RPMI8226 (cell line): ENCODE measurements at regions not wholly inside any gene's neighbourhood (a gene's known extent, or its start where the extent isn't known, plus 50 kb on each side); places are given as distances from the start of the nearest gene placed in this dataset.
A peak's percentile ranks its signal among the peaks of the same experiment; 100 is the strongest.

ENCODE experiments used
- DNase-seq: peaks from one replicate; pipeline ENCODE4 v3.0.0-alpha.2; 2015

GRCh38 chr12:30827101-30828066 is 72.6 kb upstream of the CAPRIN2 start:
- DNase-seq, result no peak

- DNase-seq, result no peak
These were observed 71.5 kb upstream of the CAPRIN2 start for GRCh38 chr12:30826276-30826675.

DNA sequence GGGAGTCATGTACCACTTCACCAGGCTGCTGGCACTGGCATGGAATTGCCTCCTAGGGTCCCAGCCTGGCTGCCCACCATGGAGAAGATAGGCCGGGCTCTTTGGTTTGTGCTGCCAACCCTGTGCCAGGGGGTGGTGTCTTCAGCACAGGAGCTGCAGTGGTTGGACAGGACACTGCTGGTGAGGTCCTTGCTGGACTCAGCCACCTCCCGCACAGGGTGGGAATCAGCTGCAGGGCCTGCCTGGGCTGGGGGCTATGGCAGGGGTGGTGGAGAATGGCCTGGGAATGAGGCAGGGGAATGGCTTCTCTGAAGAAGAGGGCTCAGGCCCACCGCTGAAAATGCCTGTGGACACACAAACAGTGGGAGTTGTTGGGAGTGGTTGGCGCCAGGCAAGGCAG is 70.6 kb upstream of the CAPRIN2 start:
- DNase-seq, result no peak

DNA sequence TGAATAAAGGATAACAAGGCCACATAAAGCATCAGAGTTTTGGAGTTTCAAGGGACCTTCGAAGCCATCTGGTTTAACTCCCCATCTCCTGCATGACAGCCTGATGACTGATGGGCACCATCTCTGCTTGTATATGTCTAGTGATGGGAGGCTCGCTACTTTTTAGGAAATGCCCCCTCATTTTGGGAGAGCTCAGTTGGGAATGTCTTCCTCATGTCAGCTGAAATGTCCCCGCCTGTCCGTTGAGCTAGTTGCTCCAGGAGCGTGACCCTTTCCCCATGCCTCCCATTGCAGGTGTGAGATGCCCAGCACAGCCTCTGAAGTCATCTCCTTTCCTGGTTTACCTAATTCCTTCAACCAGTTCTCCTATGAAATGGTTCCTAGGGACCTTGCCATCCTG is 69.6 kb upstream of the CAPRIN2 start:
- no peak for DNase-seq

DNA sequence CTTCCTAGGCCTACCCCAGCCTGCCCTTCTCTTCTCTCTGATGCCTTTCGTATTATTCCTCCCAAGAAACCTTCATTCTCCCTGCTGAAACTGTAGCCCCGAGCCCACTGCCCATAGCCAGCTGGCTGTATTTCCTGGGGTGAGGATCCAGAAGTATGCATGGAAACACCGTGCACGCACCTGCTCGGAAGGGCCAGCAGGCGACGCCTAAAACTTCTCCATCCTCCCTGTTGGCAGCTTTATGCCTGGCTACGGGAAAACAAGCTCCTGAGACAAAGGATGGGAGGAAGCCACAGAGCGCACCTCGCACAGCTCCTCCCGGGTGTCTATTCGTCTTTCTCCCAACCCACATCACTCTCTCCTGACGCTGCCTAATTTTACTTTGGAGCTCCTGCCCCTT is 69.0 kb upstream of the CAPRIN2 start:
- no peak for DNase-seq

GRCh38 chr12:30823156-30823699 is 68.5 kb upstream of the CAPRIN2 start:
- no peak for DNase-seq

DNA sequence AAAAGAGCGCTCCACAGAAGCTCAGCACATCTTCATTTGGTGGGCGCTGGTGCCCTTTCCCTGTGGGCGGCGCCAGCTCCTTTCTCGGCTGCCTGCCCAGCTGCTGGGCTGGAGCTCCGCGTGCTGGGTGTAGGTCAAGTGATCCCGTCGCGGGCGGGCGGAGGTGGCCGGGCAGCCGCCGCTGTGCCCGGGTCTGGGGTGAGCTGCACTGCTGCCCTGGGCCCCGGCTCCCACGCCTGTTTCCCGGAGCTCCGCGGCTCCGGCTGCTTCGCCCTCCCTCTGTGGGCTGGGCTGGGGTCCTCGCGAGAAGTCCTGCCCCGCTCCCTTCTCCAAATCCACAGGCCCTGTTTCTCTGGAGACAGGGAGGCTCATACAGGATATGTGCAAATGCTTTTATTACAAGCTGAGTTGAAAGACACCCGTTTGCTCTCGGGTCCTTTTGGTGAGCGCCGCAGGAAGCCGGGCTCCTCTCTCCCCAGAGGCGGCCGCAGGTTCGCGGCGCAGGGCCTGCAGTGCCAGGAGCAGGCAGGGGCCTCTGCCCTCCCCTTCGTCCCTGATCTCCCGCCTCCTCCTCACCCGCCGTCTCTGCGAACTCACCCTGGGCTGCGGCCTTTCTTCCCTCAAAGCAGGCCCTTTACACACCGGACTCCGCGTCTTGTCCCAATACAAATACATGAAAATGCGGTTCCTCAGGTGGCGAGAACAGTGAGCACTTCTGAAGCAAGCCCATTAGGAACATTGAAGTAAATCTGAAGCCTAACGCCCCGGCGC is 67.8 kb upstream of the CAPRIN2 start:
- peak; percentile 75 for DNase-seq

DNA sequence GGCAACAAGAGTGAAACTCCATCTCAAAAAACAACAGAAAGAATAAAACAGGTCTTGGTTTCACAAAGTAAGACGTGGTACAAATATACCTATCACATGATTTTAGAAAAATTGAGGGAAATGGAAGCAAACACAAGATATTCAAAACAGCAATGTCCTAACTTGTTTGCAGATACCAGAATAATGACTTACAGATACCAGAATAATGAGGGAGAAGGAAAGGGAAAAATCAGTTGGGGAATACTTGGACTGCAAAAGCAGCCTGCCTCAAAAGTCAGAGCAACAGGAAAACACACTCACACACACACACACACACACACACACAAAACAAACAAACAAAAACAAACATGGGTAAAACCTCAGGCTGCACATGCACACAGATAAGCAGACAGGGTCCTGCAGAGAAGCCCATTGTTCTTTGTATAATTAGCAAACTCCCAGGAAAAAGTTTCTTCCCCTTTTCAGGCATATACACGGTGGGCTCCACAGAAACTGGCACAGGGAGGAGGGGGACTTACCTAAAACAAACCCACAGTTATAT is 65.7 kb upstream of the CAPRIN2 start:
- DNase-seq, result no peak

- DNase-seq, result no peak
These were observed 63.8 kb upstream of the CAPRIN2 start for GRCh38 chr12:30818562-30818961.

DNA sequence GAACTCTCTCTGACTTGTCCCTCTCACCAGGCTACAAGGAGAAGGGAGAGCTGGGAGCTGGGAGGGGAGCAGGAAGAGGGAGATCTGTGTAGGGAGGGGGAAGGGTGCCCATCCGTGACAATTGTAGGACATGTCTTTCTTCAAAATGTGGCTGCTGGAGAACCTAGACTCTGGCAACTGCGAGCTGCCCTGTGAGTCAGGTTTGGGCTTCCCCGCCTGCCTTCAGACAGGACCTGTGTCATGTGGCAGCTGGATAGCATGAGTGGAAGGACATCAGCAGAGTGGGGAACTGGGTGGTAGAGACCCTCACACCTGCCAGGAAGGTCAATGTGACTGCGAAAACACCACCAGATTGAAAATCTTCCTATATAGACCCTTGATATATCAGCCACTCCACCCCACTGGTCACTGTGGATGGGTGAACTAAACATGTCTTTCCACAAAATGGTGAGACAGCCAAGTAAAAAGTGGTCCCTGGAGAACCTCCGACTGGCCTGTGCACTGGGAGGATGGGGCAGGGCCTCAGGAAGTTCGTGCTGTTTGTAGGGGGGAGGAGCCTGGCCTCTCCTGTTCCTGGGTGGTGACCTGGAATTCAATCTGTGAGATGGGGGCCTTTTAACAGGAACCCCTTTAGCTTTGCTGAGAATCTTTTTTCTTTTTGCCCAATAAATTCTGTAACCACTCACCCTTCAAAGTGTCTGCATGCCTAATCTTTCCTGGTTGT is 62.2 kb upstream of the CAPRIN2 start:
- no peak for DNase-seq

GRCh38 chr12:30814295-30814655 is 59.5 kb upstream of the CAPRIN2 start:
- DNase-seq, result no peak

DNA sequence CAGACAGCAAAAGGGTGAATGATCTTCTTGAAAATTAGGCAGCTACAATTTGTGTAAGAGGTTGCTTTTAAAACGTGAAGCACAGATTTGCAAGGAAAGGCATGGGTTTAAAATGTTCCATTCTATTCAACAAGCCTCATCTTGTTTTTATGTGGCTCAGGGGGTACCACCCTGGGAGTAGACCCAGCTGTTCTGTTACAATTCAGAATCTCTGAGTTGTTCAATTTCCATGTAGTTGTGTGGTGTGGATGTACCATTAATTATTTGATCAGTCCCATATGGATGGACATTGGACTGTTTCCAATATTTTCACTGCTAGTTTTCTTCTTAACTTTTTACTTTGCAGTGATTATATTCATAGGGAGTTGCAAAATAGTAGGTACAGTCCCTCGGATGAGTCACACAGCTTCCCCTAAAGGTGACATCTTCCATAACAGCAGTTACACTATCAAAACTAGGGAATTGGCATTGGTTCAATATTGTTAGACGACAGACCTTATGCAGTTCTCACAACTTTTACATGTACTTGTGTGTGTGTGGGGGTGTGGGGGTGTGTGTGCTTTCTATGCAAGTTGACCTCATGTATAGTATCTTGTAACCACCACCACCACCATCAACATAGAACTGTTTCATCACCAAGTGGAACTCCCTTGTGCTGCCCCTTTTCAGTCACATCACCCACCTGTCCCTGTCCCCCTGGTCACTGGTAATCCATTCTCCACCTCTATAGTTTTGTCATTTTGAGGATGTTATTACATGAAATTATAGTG is 59.0 kb upstream of the CAPRIN2 start:
- no peak for DNase-seq

GRCh38 chr12:30811966-30812365 is 57.2 kb upstream of the CAPRIN2 start:
- DNase-seq, result no peak

DNA sequence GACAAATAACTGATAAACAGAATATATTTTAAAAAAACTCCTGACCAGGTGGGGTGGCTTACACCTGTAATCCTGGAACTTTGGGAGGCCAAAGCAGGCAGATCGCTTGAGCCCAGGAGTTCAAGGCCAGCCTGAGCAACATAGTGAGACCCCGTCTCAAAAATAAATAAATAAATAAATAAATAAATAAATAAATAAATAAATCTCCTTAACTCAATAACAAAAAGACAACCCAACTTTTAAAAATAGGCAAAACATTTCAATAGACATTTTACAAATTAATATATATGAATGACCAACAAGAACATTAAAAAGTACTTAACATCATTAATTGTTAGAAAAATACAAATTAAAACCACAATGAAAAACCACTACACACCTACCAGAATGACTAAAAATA is 56.2 kb upstream of the CAPRIN2 start:
- no peak for DNase-seq

- no peak for DNase-seq
These were observed 52.9 kb upstream of the CAPRIN2 start for GRCh38 chr12:30807695-30808034.

- DNase-seq, result peak; percentile 64
These were observed 52.4 kb upstream of the CAPRIN2 start for GRCh38 chr12:30806989-30807694.

- DNase-seq, result no peak
These were observed 51.2 kb upstream of the CAPRIN2 start for GRCh38 chr12:30805959-30806358.
